BE2C (cell line): ENCODE measurements at regions not wholly inside any gene's neighbourhood (a gene's known extent, or its start where the extent isn't known, plus 50 kb on each side); places are given as distances from the start of the nearest gene placed in this dataset.
A peak's percentile ranks its signal among the peaks of the same experiment; 100 is the strongest.

Source experiments
- DNase-seq: peaks from one replicate; pipeline ENCODE4 v3.0.0-alpha.2; 2020
- H3K27me3 ChIP-seq: fragments of 250-450 bp; sonication (Bioruptor Pico); 2 replicates; pipeline ENCODE4 v1.5.1; 2020; ENCODE audit warnings: mild to moderate bottlenecking
- H3K36me3 ChIP-seq: fragments of 250-450 bp; sonication (Bioruptor Pico); 2 replicates; pipeline ENCODE4 v1.5.1; 2020; ENCODE audit warnings: mild to moderate bottlenecking
- H3K4me1 ChIP-seq: fragments of 250-450 bp; sonication (Bioruptor Pico); 2 replicates; pipeline ENCODE4 v1.5.1; 2020
- H3K4me3 ChIP-seq: 2 replicates; pipeline ENCODE4 v1.5.1; 2011; ENCODE audit warnings: low read depth, low read length
- H3K9me3 ChIP-seq: fragments of 250-450 bp; sonication (Bioruptor Pico); 2 replicates; pipeline ENCODE4 v1.5.1; 2020
- CTCF ChIP-seq: IDR thresholded peaks from 2 replicates; pipeline ENCODE4 v1.5.1; 2012; ENCODE audit warnings: mild to moderate bottlenecking, low read depth, low read length

- H3K4me1 ChIP-seq: peaks cover 48% of the 10 kb centered on the region
- DNase-seq: peak; percentile 50
These were observed 128.6 kb upstream of the LRFN2 start for GRCh38 chr6:40715570-40716403.

DNA sequence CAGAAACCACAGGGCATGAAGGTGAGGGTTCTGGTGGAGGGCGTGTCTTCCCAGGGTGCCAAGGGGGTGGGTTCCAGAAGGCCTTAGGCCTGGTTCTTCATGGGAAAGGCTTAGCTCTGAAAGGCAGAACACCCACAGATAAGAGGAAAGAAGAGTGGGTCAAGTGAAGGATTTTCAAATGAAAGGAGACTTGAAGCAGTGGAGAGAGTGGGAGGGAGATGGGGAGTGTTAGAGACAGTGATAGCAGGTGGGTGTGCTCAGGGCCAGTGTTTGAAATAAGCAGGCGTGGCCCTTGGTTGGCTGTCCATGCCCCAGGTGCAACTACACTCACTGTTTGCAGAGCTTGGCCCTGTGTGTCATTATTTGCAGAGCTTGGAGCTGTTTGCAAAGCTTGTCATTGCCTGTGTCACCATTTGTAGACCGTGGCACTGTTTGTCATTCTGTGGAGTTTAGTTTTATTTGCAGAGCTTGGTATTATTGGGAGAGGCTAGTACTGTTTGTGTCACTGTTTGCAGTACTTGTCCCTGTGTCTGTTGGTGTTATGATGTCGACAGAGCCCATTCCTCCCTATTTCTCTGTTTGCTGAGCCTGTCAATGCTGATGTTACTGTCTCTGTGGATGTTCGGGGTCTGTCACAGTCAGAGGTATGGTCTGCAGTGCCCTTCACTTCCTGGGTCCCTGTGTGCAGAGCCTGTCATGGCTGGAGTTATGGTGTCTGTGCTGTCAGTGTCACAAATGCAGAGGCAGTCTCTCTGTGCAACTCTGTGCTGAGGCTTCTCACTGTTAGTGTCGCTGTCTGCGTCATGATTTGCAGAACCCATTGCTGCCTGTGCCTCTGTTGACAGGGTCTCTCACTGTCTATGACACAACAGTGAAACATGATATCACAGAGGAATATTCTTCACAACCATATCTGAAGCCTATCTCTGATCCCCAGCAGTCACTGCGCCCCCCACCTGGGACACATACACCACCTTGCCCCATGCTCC lies 127.7 kb upstream of the LRFN2 start:
- DNase-seq: no peak
- TF ChIP-seq CTCF: no peak

More at GRCh38 chr6:40715570-40716403, 128.6 kb upstream of the LRFN2 start:
- Histone ChIP-seq H3K4me3 (no peak overlapping the region), H3K36me3 (no peaks in the 10 kb centered on the region), H3K9me3 (no peaks in the 10 kb centered on the region), H3K27me3 (no peaks in the 10 kb centered on the region)
- TF ChIP-seq CTCF: no peak

DNA sequence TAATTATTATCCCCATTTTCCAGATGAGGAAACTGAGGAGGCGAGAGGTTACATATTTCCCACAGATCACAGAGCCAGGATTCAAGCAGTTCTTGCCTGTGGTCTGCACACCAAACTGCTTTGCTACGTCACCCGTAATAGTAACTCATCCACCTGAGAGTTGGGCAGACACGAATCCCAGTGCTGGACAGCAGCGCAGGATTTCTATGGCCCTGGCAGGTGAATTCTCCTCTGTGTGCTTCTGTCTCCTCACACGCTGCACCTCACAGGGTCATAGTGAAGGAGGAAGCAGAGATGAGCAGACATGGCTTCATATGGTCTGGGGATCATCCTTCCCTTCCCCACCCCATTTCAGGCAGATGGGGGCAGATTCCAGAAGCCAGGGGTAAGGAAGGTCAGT lies 127.0 kb upstream of the LRFN2 start:
- no peak for TF ChIP-seq CTCF
- no peaks in the 10 kb centered on the region for H3K36me3 ChIP-seq
- H3K4me3 ChIP-seq: no peak overlapping the region
- H3K9me3 ChIP-seq: no peaks in the 10 kb centered on the region
- DNase-seq: no peak
- peaks cover 45% of the 10 kb centered on the region for H3K4me1 ChIP-seq
- no peaks in the 10 kb centered on the region for H3K27me3 ChIP-seq

More for the DNA sequence above, 127.7 kb upstream of the LRFN2 start:
- Histone ChIP-seq H3K4me1 (peaks cover 49% of the 10 kb centered on the region), H3K27me3 (no peaks in the 10 kb centered on the region), H3K4me3 (no peak overlapping the region), H3K9me3 (no peaks in the 10 kb centered on the region), H3K36me3 (no peaks in the 10 kb centered on the region)

DNA sequence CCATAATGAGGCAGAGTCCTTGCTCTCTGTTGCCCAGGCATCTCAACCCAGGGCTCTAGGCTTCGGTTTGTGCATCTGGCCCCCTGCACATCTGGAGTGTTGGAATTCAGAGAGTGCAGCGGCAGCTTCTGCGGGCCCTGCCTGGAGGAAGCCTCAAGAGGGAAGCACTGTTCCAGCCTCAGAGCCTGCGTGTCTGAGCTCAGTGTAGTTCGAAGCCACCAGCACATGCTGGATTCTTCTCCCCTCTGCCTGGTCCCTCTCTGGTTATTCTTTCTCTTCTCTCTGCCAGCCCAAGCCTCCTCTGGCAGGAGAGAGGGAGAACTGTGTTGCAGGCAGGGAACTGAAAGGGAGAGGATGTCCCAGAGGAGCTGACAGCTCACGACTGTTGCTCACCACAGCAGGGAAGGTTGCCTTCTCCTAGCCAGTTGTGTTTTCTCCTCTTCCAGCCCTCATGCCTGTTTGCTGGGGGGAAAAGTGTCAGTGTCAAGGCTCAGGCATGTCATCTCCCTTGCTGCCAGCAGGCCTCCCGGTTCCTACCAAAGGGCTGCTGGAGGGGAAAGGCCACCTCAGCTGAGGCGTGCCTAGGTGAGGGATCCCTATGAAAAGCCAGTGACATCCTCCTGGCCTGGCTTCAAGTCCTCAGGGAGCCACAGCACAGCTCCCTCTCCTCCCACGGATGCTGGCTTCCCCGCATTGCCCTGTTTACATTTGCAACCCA lies 126.0 kb upstream of the LRFN2 start:
- no peak overlapping the region for H3K4me3 ChIP-seq
- no peaks in the 10 kb centered on the region for H3K36me3 ChIP-seq
- TF ChIP-seq CTCF: peak; percentile 33; the same call in 1 of the 2 replicates
- DNase-seq: no peak
- H3K4me1 ChIP-seq: peaks cover 39% of the 10 kb centered on the region
- no peaks in the 10 kb centered on the region for H3K9me3 ChIP-seq
- no peaks in the 10 kb centered on the region for H3K27me3 ChIP-seq

GRCh38 chr6:40710626-40711330 lies 123.6 kb upstream of the LRFN2 start:
- Histone ChIP-seq H3K4me3 (no peak overlapping the region), H3K27me3 (no peaks in the 10 kb centered on the region), H3K9me3 (no peaks in the 10 kb centered on the region), H3K36me3 (no peaks in the 10 kb centered on the region), H3K4me1 (peaks cover 36% of the 10 kb centered on the region)
- DNase-seq: peak; percentile 78
- no peak for TF ChIP-seq CTCF
